ENCODE measurements at regions not wholly inside any gene's neighbourhood (a gene's known extent, or its start where the extent isn't known, plus 50 kb on each side); places are given as distances from the start of the nearest gene placed in this dataset.

GRCh38 chr18:42635378-42636048, 480.0 kb downstream of the RIT2 start:
- ATAC-seq (ENCODE audit: low FRiP score) = no peak

GRCh38 chr18:42636309-42636708, 479.2 kb downstream of the RIT2 start:
- ATAC-seq (ENCODE audit: low FRiP score) = no peak
- no peak for DNase-seq (ENCODE audit: low spot score)
- TF ChIP-seq CTCF (IDR thresholded peaks at IDR 0.05) = no peak

More at GRCh38 chr18:42635378-42636048, 480.0 kb downstream of the RIT2 start:
- DNase-seq (ENCODE audit: low spot score) = no peak
- no peak for TF ChIP-seq CTCF (IDR thresholded peaks at IDR 0.05)

GRCh38 chr18:42640160-42640559, 475.3 kb downstream of the RIT2 start:
- TF ChIP-seq CTCF (IDR thresholded peaks at IDR 0.05) = no peak
- no peak for DNase-seq (ENCODE audit: low spot score)
- no peak for ATAC-seq (ENCODE audit: low FRiP score)

- ATAC-seq (ENCODE audit: low FRiP score) = no peak
- DNase-seq (ENCODE audit: low spot score) = no peak
- no peak for TF ChIP-seq CTCF (IDR thresholded peaks at IDR 0.05)
Measured at GRCh38 chr18:42641996-42642395, 473.5 kb downstream of the RIT2 start.

GRCh38 chr18:42644729-42645131, 470.8 kb downstream of the RIT2 start:
- DNase-seq (ENCODE audit: low spot score) (no peak), ATAC-seq (ENCODE audit: low FRiP score) (no peak)
- TF ChIP-seq CTCF (IDR thresholded peaks at IDR 0.05) = no peak

GRCh38 chr18:42649331-42650035, 466.0 kb downstream of the RIT2 start:
- no peak for ATAC-seq (ENCODE audit: low FRiP score)

More at GRCh38 chr18:42649331-42650035, 466.0 kb downstream of the RIT2 start:
- TF ChIP-seq CTCF (IDR thresholded peaks at IDR 0.05) = no peak
- DNase-seq (ENCODE audit: low spot score) = no peak

All from omental fat pad (tissue), 3 donors.